CD4-positive, alpha-beta T cell treated with Interleukin-21 for 1 hour (primary cell): ENCODE measurements at regions not wholly inside any gene's neighbourhood (a gene's known extent, or its start where the extent isn't known, plus 50 kb on each side); places are given as distances from the start of the nearest gene placed in this dataset.
"Not testable (repeated sequence)": the region's sequence is repeated elsewhere in the genome, so short reads cannot be mapped to it uniquely, and the experiment has no call there.

Experiments
- DNase-seq: peaks from one replicate; pipeline ENCODE4 v3.0.0-alpha.2; 2020

DNA sequence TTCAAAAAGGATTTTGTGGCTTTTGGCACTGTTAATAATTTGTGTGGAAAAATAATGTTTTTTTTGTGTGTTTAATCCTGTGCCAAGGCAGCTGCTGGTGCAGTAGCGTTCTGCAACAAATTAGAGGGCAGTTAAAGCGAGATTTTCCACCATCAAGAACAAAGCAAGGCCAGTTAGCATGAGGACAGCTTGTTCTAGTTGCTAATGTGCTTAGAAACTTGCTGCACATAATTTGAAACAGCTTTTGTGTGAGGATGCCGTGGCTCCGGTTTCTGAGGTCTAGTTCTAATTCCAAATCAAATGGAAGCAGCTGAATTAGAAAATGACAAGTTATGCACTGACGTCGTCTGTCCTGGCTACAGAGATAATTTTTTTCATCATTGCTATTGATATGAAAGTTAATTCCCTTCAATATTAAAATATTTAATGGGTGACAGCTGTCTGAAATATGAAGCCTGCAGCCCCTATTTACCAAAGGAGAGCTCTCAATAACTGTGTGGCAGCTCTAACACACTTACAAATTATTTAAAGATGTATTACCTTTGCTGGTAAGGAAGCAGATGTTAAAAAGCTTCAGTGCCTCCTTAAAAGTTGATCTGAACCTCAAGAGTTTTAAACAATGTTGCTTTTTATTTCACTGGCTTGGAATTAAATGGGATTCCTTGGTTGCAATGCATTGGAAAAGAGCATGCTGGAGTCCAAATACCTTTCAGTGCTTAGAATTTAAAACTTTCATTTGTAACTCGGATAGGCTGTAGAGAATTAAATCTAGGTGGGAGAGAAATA, 128.6 kb downstream of the SPATA31D1 start:
- DNase-seq: no peak

DNA sequence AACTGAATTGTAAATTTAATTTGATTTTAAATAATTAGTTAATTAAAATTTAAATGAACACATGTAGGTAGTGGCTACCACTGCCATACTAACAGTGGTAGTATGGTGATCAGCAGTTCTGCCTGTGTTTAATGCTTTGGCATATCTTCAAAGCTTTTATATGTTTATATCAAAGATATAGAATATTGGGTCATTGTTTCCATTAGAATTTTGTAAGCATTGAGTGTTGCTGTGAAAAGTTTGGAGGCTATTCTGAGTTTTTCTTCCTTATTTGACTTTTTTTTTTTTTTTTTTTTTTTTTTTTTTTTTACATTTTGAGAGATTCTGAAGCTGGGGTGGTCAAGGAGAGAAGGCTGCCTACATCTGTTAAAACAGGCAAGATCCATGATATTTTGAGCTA, 134.2 kb downstream of the SPATA31D1 start:
- DNase-seq: no peak

DNA sequence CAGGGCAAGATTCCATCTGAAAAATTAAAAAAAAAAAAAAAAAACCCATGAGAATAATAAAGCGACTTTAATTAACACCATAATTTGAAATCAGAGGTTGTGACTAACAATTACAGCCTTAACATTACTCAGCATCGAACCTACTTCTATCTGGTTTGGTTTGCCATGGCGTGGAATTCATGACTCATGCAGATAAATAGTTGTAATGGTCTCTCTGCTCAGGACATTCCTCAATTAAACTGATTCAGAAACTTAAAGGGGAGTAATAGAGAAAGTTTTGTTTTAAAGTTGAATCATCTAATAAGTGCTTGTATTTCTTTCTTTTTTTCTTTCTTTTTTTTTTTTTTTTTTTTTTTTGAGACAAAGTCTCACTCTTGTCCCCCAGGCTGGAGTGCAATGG, 135.5 kb downstream of the SPATA31D1 start:
- no peak for DNase-seq

DNA sequence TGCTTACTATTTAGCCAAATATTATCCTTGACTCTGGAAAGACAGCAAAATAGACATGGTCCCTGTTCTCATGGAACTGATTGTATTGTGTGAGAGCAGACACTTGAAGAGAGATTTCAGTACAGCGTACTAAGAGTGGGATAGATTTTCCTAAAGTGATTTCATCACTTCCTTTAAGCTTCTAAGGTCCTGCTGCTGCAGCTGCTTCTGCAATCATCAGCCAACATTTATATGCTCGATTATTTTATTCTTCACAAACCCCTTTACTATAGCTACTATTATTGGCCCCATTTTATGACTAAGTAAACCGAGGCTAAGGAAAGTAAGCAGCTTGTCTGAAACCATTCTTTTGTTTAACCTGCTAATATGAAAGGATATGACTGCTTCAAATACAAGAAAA, 137.7 kb downstream of the SPATA31D1 start:
- no peak for DNase-seq

DNA sequence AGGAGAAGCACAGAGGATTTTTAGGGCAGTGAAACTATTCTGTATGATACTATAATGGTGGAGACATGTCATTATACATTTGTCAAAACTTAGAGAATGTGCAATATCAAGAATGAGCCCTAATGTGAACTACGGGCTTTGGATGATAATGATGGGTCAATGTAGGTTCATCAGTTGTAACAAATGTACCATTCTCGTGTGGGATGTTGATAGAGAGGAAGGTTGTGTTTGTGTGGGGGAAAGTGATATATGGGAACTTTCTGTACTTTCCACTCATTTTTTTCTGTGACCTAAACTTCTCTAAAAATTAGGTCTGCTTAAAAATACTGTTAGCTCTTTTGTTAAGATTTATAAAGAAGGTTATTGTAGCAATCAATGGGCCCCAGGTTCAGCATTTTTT, 138.9 kb downstream of the SPATA31D1 start:
- DNase-seq: no peak

DNA sequence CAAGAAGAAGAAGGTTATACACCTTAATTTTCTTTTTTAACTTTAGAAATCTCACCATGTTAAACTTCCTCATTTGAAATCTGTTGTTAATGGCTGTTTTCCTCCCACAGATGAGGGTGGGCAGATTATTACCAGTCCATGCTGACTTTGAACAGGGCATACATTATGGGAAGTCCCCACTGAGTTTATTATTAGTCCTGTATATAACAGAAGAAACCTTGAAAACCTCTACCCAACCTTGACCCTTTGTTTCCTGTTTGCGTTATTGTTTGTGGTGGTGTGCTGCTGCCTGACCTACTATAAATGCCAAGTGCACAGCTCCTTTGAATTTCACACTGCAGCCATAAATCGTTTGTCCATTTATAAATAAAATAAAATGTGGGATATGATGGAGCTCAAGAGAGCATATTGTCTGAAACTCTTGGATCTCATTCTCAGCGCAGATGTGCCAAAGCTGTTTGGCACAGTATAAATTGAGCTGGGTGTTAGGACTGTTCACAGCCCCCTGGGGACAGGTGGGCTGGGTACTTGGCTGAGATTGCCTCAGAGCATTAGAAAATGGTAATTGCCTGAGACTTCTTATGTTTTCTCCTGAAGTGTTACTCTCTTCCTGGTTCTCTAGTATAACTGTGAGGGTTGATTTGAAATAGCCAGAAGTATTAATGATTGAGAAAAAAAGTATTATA, 139.6 kb downstream of the SPATA31D1 start:
- no peak for DNase-seq

DNA sequence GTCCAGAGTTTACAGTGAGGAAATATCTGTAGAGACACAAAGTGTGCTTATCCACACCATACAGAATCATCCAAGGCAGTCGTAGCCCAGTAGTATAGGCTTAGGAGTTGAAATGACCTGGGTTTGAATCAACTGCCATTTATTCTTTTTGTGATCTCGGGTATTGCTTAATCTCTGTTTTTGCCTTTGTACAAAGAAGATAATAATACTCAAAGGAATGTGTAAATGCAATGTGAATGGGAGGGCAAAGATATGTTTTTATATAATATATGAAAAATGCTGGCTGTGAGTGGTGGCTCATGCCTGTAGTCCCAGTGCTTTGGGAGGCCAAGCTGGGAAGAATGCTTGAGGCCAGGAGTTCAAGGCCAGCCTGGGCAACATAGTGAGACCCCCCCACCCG, 141.1 kb downstream of the SPATA31D1 start:
- DNase-seq: no peak

DNA sequence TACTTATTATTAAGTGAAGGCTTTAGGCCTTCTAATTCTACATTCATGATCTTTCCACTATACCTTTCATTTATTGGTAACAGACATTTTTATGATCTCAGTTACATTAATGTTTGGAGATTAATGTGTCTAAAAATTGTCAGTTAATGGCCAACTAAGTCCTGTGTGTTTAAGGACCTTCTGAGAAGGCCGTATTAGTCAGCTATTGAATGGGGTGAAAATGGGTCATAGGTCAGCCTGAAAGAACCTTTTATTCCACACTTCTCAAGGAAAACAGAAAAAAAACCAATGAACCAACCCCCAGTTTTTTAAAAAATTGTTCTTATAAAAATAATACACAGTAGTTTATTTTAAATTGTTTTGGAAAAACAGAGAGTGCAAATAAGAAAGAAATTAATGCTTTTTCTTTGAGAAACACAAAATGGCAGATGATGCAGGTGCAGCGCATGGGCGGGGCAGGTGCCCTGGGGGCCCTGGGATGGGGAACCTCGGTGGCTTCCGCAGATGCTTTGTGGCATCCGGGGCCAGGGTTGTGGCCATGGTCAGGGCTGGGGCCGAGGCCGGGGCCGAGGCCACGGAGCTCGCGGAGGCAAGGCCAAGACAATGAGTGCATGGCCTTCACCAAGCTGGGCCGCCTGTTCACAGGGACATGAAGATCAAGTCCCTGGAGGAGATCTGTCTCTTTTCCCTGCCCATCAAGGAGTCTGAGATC, 141.9 kb downstream of the SPATA31D1 start:
- DNase-seq: no peak

DNA sequence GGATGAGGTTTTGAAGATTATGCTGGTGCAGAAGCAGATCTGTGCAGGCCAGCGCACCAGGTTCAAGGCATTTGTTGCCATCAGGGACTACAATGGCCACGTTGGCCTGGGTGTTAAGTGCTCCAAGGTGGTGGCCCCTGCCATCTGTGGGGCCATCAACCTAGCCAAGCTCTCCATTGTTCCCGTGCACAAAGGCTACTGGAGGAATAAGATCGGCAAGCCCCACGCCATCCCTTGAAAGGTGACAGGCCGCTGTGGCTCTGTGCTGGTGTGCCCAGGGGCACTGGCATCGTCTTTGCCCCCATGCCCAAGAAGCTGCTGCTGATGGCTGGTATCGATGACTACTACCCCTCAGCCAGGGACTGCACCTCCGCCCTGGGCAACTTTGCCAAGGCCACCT, 142.5 kb downstream of the SPATA31D1 start:
- DNase-seq: no peak

DNA sequence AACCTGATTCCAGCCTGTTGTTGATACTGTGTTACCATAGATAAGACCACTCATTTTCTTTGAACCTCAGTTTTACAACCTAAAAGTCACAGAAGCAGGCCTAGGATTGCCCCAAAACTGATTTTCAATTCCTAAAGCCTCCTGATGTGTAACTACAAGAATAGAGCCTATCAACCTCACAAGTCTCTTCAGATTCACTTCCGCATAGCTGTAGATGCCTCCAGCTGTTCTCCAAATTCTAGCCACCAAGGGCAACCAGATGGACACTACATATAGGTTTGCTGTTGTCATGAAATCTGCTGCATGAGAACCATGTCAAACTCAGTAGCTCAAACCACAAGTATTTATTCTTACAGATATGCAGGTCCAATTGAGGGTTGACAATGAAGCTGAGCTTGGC, 143.5 kb downstream of the SPATA31D1 start:
- DNase-seq: no peak

DNA sequence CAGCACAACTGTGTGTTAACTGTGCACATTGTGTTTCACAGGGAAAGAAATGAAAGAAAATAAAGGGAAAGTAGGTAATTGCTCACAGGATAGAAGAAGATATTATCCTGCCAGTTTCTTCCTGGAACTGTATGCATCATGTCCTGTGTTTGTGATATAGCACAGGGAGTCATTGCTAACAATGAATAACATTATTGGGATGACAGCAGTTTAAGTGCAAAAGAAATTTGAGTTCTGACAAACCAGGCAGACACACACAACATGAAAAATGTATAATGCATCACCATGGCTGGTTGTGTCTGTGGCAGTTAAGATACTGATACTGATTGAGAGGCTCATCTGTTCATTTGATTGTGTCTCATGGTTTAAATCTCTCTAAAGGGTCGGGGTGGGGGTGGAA, 145.4 kb downstream of the SPATA31D1 start:
- DNase-seq: no peak

DNA sequence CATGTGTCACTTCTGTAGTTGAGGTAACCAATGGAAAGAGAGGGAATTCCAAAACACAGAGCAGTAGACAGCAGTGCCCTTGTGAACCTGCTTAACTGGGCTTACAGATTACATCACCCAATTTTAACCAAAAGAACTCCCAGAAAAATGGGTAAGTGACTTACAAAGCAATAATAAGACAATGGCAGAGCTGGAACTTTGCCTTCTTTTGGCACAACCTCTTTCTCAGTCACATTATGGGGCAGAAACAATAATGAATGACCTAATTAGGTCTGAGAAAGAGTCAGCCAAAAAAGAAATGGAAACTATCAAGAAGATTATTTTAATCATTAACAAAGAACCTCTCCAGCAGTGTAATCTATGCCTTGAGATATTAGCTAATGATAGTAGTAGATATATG, 146.5 kb downstream of the SPATA31D1 start:
- no peak for DNase-seq

DNA sequence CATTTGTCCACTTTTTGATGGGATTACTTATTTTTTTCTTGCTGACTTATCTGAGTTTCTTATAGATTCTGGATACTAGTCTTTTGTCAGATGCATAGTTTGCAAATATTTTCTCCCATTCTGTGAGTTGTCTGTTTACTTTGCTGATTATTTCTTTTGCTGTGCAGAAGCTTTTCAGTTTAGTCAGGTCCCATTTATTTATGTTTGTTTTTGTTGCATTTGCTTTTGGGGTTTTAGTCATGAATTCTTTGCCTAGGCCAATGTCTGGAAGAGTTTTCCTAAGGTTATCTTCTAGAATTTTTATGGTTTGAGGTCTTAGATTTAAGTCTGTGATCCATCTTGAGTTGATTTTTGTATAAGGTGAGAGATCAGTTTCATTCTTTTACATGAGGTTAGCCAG, 149.5 kb downstream of the SPATA31D1 start:
- DNase-seq: not testable (repeated sequence)

DNA sequence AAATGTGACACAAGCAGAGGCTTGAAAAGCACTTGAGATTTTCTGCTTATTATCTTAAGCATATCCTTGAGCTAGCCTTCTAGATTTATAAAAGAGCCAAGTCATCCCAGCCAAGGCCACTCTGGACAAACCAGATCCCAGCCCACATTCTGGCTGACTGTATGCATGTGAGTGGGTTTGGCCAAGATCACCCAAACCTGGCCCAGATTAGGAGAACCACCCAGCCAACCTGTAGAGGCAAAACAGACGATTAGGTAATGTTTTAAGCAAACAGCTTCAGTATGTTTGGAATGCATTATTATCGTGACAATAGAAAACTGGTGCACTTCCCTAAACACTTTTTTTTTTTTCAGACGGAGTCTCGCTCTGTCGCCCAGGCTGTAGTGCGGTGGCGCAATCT, 151.9 kb downstream of the SPATA31D1 start:
- DNase-seq: no peak

DNA sequence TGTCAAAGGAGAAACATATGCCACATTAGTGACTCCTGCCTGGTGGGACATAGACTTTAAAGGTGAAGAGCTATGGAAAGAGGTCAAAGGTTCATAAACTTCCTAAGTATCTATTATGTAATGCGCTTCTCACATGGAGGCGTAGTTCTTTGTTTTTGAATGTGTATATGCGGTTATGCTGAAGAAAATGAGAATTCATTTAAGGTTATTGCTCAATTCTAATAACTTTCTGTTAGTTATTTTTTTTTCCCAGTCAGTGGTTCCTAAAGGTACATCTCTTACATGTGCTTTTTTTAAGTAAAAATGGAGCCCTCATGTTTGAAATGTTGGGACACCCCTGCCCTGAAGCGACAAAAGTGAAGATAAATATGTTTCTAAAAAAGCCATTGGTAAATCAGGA, 156.2 kb downstream of the SPATA31D1 start:
- no peak for DNase-seq

DNA sequence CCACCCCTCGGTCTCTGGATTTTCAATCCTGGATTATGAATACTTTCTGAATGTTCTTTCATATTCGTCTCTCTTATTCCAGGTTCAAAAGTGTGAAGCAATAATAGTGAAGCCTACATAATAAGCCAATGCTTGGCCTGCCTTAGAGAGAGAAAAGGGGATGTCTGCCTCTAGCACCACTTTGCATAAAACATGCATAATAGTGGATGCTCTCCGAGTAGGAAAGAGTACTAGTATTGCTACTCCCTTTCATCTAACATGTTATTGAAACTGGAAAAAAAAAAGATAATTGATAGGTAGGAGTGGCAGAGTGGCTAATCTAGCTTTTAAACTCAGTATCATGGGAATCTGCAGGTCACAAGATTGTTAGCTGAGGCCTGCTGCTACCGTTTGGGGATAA, 158.1 kb downstream of the SPATA31D1 start:
- DNase-seq: no peak

DNA sequence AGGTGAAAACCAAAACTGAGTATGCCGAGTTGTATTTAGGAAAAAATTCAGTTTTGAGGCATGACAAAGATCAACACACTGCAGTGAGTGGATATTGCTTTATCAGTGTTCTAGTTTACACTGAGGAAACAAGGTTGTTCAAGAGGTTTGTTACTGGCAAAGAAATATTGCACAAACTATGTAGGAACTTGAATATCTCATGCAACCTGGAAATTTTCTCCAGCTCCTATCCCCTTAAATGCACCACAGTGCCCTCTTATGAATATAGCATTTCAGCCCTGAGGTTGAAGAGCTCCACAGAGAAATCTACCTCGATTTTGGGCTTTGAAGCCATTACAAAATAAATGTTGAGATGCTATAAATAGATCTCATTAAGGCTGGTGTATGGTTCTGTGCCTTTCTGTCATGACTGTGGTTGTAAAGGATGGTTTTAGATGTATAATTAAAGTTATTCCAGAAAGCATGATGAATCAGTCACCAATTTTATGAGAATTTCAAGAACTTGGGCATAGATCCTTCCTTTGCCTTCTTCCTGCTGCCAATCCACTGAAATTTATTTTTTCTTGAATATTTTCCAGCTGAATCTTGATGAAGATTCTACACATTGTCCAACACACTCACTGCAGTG, 159.3 kb downstream of the SPATA31D1 start:
- no peak for DNase-seq

DNA sequence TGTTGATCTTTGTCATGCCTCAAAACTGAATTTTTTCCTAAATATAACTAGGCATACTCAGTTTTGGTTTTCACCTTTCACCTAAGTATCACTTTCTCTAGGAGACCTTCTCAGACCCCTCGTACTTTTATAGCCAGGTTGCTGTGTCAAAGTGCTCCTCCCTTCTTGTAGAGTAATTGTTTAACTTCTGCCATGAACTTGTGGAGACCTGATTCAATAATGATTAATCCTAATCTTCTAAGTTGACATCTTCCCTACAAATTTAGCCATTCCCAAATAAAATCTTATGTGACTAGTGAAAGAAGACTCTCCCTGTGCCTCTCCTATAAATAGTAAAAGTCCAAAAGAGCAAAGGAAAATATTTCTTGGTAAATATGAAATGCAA, 159.8 kb downstream of the SPATA31D1 start:
- no peak for DNase-seq

DNA sequence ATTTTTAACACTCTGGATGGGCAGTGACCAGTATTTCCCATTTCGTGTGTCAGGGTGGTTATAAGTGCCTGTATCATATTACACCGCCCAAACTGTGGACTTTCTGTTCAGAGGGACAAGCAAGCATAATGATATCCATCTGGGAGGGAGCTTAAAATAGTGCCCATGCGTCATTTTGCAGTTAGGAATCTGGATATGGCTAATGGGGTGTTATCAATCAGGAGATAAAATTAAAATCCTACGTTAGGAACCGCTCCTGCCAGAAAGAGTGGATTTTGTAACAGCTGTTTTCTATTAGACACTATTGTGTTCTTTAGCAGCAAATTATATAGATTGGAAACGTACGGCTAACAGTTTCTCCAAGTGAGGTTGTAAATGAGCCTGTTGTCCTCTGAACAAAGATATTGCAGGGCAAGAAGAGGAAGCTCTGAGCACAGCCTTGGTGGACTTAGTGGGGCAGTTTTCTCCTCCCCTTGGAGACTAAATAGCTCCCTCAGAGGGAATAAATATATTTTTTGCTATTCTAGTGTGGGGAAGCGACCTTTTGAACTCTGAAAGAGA, 160.4 kb downstream of the SPATA31D1 start:
- DNase-seq: no peak

DNA sequence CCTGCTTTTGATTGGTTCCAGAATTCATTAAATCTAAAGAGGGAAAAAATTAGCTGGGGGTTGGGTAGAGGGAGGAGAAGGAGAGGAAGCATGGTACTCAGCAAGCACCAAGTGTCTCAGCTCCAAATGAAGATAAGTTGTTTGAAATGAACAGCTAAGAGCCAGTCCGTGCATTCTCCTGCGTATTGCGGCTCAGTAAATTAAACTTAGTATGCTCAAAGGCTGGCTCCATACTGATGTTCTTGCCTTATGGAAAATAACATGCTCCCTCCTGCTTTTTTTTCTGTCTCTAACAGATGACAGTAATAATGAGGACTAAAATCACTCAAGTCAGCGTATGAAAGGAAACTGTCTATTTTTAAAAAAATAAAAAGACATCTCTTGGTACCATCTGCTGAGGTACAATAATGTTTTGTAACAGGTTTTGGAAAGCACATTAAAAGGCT, 161.0 kb downstream of the SPATA31D1 start:
- no peak for DNase-seq

DNA sequence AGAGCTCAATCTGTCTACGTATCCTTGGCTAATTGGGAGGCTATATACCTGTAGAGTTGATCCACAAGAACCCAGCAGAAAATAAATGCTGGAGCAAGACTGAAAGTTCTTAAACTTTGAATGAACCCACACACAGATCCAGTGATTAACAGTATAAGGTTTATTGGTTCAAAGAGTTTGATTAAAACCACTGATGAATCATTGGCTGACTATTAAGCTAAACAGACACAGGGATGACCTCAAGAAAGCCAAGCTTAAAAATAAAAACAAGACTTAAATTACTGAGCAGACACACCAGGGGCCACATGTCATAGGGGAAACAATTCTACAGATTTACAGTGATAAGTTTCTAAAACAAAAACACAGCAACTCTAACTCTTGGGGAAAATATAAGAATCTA, 163.6 kb downstream of the SPATA31D1 start:
- DNase-seq: no peak

DNA sequence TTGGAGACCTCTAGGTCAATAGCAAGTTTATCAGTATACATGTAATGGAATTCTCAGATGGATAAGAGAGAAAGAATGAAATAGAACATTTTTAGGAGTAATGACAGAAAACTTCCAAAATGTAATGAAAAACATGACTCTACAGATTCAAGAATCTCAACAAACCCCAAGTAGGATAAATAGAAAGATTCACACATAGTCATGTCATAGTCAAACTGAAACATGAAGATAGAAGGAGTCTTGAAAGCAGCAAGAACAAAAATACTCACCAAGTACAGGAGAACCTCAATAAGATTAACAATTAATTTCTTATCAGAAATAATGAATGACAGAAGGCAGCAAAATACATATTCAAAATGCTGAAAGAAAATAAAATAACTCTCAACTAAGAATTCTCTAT, 164.5 kb downstream of the SPATA31D1 start:
- no peak for DNase-seq

DNA sequence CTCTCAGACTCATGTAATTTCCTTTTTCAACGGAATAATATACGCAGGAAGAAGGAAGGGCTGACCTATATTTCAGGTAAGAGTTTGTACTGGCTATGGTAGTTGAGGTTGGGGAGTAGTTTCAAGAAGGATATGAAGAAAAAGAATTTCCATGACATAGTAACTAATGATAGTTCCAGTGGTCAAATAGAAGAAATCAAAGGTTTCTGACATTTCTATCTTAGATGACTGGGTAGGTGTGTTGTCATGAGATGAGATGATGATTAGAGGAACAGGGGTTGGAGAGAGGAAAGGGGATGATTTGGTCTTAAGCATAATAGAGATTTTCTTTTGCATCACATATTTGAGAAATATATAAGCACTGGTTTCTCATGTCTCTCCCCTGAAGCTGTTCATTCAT, 166.0 kb downstream of the SPATA31D1 start:
- no peak for DNase-seq
